Esophagus squamous epithelium (tissue), 5 donors: ENCODE measurements at regions not wholly inside any gene's neighbourhood (a gene's known extent, or its start where the extent isn't known, plus 50 kb on each side); places are given as distances from the start of the nearest gene placed in this dataset.

ENCODE experiments used
- DNase-seq: peaks from one replicate; lab custom pipeline; 2025; lab: John Stamatoyannopoulos, UW
- H3K27ac ChIP-seq, 4 donors: fragments of 200-600 bp; sonication (generic); one replicate each; pipeline ENCODE4 v1.5.1; 2016 to 2019; ENCODE audit warnings: mild to moderate bottlenecking in 1 of 4
- H3K27me3 ChIP-seq, 4 donors: fragments of 200-600 bp; sonication (generic); 1 replicate in 3 of 4; 2 replicates in 1 of 4; pipeline versions ENCODE4 v1.5.1 to v1.6.0; 2017 to 2021; ENCODE audit warnings: antibody characterized with exemption in 1 of 4
- H3K36me3 ChIP-seq, 3 donors: fragments of 200-600 bp; sonication (generic); one replicate each; pipeline ENCODE4 v1.5.1; 2016 to 2019
- H3K4me1 ChIP-seq, 3 donors: fragments of 200-600 bp; sonication (generic); one replicate each; pipeline ENCODE4 v1.5.1; 2017 to 2019
- H3K4me3 ChIP-seq, 4 donors: fragments of 200-600 bp; sonication (generic); 1 replicate in 3 of 4; 2 replicates in 1 of 4; pipeline ENCODE4 v1.5.1; 2016 to 2019; ENCODE audit warnings: mild to moderate bottlenecking in 2 of 4, moderate library complexity in 1 of 4
- H3K9me3 ChIP-seq, 3 donors: fragments of 200-600 bp; sonication (generic); one replicate each; pipeline ENCODE4 v1.5.1; 2016 to 2019
- POLR2A ChIP-seq, 4 donors: fragments of 450-650 bp; IDR thresholded peaks; one replicate each; pipeline ENCODE4 v1.6.1; 2017; ENCODE audit warnings: antibody characterized with exemption in 4 of 4, mild to moderate bottlenecking in 4 of 4, moderate library complexity in 3 of 4
- WGBS, 2 donors: methylation state at CpG; one replicate each; pipeline ENCODE4 v1.1.5; 2018; 5-methylcytosine and 5-hydroxymethylcytosine counted together
- intact Hi-C: fragments of 100-400 bp; cut with DNase I; formaldehyde crosslinking; loops from one replicate; pipeline ENCODE4 v1.15.0; 2022
- TF ChIP-seq, protein P1 (sequence below), 6 experiments: fragments of 450-650 bp in 4 of 6; fragments of 200-600 bp in 2 of 6; sonication (generic) in 2 of 6; IDR thresholded peaks; one replicate each; pipeline ENCODE4 v1.5.1; 2016 to 2019; ENCODE audit warnings: antibody characterized with exemption in 6 of 6, mild to moderate bottlenecking in 4 of 6, moderate library complexity in 4 of 6
- donor health status: DM: yes; HTN: yes; CAD: no.

DNA sequence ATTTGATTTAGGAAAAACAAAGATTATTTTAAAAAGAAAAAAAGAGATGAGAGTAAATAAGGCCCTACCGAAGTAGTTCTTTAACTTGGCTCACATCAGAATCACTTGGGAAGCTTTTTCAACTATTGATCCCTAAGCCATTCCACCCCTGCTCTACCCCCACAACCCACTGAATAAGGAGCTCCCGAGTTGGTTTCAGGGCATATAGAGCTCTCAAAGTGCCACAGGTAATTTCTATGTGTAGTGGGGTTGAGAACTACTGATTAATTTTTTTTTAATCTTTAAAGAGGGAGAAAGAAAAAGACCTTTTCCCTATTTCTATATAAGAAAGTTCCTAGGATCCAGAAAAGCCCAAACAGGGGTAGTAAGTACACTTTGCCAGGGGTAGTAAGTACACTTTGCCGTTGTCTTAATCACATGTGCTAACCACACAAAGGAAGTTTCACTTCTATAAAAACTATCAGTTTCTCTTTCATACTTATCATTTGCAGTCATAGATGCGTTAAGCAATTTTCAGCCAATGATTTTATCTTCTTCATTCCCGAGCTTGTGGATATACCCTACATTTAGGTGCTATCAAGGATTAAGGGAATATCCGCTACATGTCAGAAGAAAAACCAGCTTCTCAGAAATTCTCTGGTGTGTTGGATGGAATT, 108.4 kb upstream of the ZC3H12C start:
- H3K9me3 ChIP-seq: no peaks in the 10 kb centered on the region
- H3K27me3 ChIP-seq: no peaks in the 10 kb centered on the region
- H3K36me3 ChIP-seq: no peaks in the 10 kb centered on the region
- no peak for DNase-seq
- intact Hi-C loops: no loop called here
- no peaks in the 10 kb centered on the region for H3K4me1 ChIP-seq
- WGBS, 2 donors: 55% methylated on average over 6 of the region's 6 CpGs
- TF ChIP-seq, protein P1, sequence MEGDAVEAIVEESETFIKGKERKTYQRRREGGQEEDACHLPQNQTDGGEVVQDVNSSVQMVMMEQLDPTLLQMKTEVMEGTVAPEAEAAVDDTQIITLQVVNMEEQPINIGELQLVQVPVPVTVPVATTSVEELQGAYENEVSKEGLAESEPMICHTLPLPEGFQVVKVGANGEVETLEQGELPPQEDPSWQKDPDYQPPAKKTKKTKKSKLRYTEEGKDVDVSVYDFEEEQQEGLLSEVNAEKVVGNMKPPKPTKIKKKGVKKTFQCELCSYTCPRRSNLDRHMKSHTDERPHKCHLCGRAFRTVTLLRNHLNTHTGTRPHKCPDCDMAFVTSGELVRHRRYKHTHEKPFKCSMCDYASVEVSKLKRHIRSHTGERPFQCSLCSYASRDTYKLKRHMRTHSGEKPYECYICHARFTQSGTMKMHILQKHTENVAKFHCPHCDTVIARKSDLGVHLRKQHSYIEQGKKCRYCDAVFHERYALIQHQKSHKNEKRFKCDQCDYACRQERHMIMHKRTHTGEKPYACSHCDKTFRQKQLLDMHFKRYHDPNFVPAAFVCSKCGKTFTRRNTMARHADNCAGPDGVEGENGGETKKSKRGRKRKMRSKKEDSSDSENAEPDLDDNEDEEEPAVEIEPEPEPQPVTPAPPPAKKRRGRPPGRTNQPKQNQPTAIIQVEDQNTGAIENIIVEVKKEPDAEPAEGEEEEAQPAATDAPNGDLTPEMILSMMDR (IDR thresholded peaks at IDR 0.05): no peak
- no peak for TF ChIP-seq POLR2A (IDR thresholded peaks at IDR 0.05)
- no peak overlapping the region for H3K27ac ChIP-seq
- no peak overlapping the region for H3K4me3 ChIP-seq

DNA sequence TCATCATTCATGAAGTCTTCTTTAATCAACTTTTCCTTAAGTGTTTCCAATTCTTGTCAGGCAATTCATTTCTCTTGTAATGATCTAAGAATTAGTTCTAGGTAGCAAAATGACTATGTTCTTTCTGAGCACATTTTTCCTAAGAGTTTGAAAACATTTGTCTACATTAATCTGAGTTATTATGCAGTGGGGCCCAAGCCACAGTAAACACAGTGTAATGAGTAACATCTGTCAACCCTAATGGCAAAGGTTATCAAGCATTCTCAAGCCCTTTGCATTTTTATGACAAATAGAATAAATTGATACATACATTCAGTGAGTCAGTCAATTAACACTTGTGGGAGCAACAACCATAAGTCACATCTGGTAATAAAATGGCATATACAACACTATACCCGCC, 106.7 kb upstream of the ZC3H12C start:
- no peaks in the 10 kb centered on the region for H3K36me3 ChIP-seq
- H3K27me3 ChIP-seq: no peaks in the 10 kb centered on the region
- intact Hi-C loops: no loop called here
- DNase-seq: no peak
- H3K4me1 ChIP-seq: no peaks in the 10 kb centered on the region
- no peak overlapping the region for H3K4me3 ChIP-seq
- no peak overlapping the region for H3K27ac ChIP-seq
- 75 to 83% methylated on average over 1 of the region's 1 CpG for WGBS, 2 donors
- TF ChIP-seq, protein P1 (IDR thresholded peaks at IDR 0.05): no peak
- no peak for TF ChIP-seq POLR2A (IDR thresholded peaks at IDR 0.05)
- no peaks in the 10 kb centered on the region for H3K9me3 ChIP-seq

DNA sequence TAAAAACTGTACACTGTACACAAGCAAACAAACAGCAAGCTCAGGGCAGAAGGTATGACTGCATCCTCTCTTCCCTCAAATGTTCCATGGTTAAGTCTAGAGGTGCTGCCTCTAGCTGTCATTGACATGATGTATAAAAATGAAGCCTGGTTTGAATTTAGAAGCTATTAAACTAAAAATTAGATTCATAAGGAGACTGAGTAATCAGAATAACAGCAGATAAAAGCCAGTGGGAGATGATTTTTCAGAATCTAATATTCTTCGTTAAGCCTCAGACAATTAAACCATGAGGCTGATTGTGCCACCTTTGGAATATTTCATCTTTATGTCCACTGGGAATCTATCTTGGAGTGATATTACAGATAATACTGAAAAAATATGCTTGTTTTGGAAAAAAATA, 101.4 kb upstream of the ZC3H12C start:
- TF ChIP-seq POLR2A (IDR thresholded peaks at IDR 0.05): no peak
- TF ChIP-seq, protein P1 (IDR thresholded peaks at IDR 0.05): no peak
- Histone ChIP-seq H3K27ac (no peak overlapping the region), H3K36me3 (no peaks in the 10 kb centered on the region), H3K4me3 (no peak overlapping the region), H3K4me1 (no peaks in the 10 kb centered on the region), H3K27me3 (no peaks in the 10 kb centered on the region), H3K9me3 (no peaks in the 10 kb centered on the region)
- WGBS, 2 donors: 90 to 93% methylated on average over 1 of the region's 1 CpG
- no peak for DNase-seq
- intact Hi-C loops: no loop called here

DNA sequence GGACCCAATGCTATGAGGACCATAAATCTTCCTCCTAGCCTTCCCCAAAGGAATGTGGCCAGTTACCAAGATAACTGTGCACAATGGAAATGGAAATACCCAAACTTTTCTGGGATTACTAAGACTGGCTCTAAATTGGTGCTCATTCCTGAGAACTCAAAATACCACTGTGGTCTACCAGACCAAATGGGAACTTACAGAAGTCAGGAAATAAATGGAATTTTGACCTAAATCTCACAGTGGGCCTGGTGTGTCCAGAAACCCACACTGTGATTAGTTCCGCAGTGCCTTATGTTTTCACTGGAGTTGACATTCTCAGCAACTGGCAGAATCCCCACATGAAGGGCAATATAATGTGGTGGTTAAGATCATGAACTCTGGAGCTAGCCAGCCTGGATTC, 99.4 kb upstream of the ZC3H12C start:
- H3K4me3 ChIP-seq: no peak overlapping the region
- intact Hi-C loops: no loop called here
- H3K36me3 ChIP-seq: no peaks in the 10 kb centered on the region
- H3K27ac ChIP-seq: no peak overlapping the region
- H3K4me1 ChIP-seq: no peaks in the 10 kb centered on the region
- H3K27me3 ChIP-seq: no peaks in the 10 kb centered on the region
- no peak for TF ChIP-seq POLR2A (IDR thresholded peaks at IDR 0.05)
- TF ChIP-seq, protein P1 (IDR thresholded peaks at IDR 0.05): no peak
- WGBS, 2 donors: 71 to 94% methylated on average over 1 of the region's 1 CpG
- no peaks in the 10 kb centered on the region for H3K9me3 ChIP-seq
- no peak for DNase-seq

DNA sequence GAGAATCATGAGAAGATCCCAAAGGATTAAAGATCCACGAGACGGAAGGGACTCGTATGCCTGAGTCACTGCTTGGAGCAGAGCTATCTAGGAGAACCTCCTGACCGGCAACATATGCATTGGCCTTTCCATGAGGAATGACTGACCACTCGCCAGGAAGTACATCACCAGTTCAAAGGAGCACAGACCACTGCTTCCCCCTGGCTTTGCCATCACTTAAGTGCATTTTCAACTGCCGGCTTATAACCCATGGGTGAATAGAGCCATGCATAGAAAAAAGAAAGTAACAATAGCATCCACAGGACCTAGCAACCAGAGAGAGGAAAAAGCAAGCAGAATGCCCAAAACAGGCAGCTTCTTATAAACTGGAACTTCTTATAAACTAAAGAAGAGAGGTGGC, 98.3 kb upstream of the ZC3H12C start:
- no peaks in the 10 kb centered on the region for H3K9me3 ChIP-seq
- H3K27ac ChIP-seq: no peak overlapping the region
- no peaks in the 10 kb centered on the region for H3K4me1 ChIP-seq
- 75 to 79% methylated on average over 6 of the region's 6 CpGs for WGBS, 2 donors
- no peak overlapping the region for H3K4me3 ChIP-seq
- H3K36me3 ChIP-seq: no peaks in the 10 kb centered on the region
- no peaks in the 10 kb centered on the region for H3K27me3 ChIP-seq
- intact Hi-C loops: no loop called here
- no peak for DNase-seq
- TF ChIP-seq POLR2A (IDR thresholded peaks at IDR 0.05): no peak
- TF ChIP-seq, protein P1 (IDR thresholded peaks at IDR 0.05): no peak
